IPS DF 4.7 (cell line): ENCODE measurements at regions not wholly inside any gene's neighbourhood (a gene's known extent, or its start where the extent isn't known, plus 50 kb on each side); places are given as distances from the start of the nearest gene placed in this dataset.
"Not testable (repeated sequence)": the region's sequence is repeated elsewhere in the genome, so short reads cannot be mapped to it uniquely, and the experiment has no call there.

Experiments
- DNase-seq: peaks from one replicate; pipeline ENCODE4 v3.0.0-alpha.2; 2013; ENCODE audit warnings: low spot score; ENCODE audit errors: extremely low read depth

- no peak for DNase-seq
These were observed 158.2 kb downstream of the C4orf33 start for GRCh38 chr4:129254126-129254525.

- DNase-seq: no peak
These were observed 158.6 kb downstream of the C4orf33 start for GRCh38 chr4:129254526-129254925.

- DNase-seq: no peak
These were observed 165.6 kb downstream of the C4orf33 start for GRCh38 chr4:129261584-129261983.

GRCh38 chr4:129264008-129264657, 168.2 kb downstream of the C4orf33 start:
- DNase-seq: no peak

GRCh38 chr4:129278868-129279267, 182.9 kb downstream of the C4orf33 start:
- DNase-seq: no peak

- DNase-seq: no peak
These were observed 186.3 kb downstream of the C4orf33 start for GRCh38 chr4:129282293-129282692.

GRCh38 chr4:129292194-129292593, 196.2 kb downstream of the C4orf33 start:
- DNase-seq: not testable (repeated sequence)

GRCh38 chr4:129314781-129315180, 218.8 kb downstream of the C4orf33 start:
- DNase-seq: no peak

- DNase-seq: no peak
These were observed 227.0 kb downstream of the C4orf33 start for GRCh38 chr4:129322920-129323319.

GRCh38 chr4:129323658-129324057, 227.7 kb downstream of the C4orf33 start:
- DNase-seq: no peak

- no peak for DNase-seq
These were observed 230.9 kb downstream of the C4orf33 start for GRCh38 chr4:129326571-129327460.

GRCh38 chr4:129327637-129328036, 231.7 kb downstream of the C4orf33 start:
- no peak for DNase-seq

- DNase-seq: no peak
These were observed 232.2 kb downstream of the C4orf33 start for GRCh38 chr4:129328162-129328561.

GRCh38 chr4:129334136-129334535, 238.2 kb downstream of the C4orf33 start:
- DNase-seq: no peak

- DNase-seq: no peak
These were observed 239.3 kb downstream of the C4orf33 start for GRCh38 chr4:129335276-129335675.

GRCh38 chr4:129335818-129336217, 239.9 kb downstream of the C4orf33 start:
- no peak for DNase-seq

- DNase-seq: no peak
These were observed 240.7 kb downstream of the C4orf33 start for GRCh38 chr4:129336457-129337227.

GRCh38 chr4:129337228-129337620, 241.3 kb downstream of the C4orf33 start:
- no peak for DNase-seq

GRCh38 chr4:129342819-129343408, 247.0 kb downstream of the C4orf33 start:
- no peak for DNase-seq

- no peak for DNase-seq
These were observed 248.1 kb downstream of the C4orf33 start for GRCh38 chr4:129344058-129344457.

GRCh38 chr4:129345609-129346008, 249.7 kb downstream of the C4orf33 start:
- DNase-seq: no peak

- no peak for DNase-seq
These were observed 250.1 kb downstream of the C4orf33 start for GRCh38 chr4:129346036-129346435.
